Natural killer cell (primary cell): ENCODE measurements at regions not wholly inside any gene's neighbourhood (a gene's known extent, or its start where the extent isn't known, plus 50 kb on each side); places are given as distances from the start of the nearest gene placed in this dataset.

ENCODE experiments used
- ATAC-seq, 3 donors: fragments of 150-1000 bp in 2 of 3; fragments of 200-7000 bp in 1 of 3; cut with Tn5 transposase; 1 replicate in 1 of 3; 2 replicates in 2 of 3; pipeline ENCODE4 v1.10.0; 2021; ENCODE audit warnings: mild to moderate bottlenecking in 2 of 3, moderate library complexity in 2 of 3
- DNase-seq, 2 donors: peaks; one replicate each; pipeline versions ENCODE4 v3.0.0 to v3.0.0-alpha.2; 2013 to 2021; ENCODE audit warnings: mixed read lengths in 1 of 2
- H3K27ac ChIP-seq: one replicate; pipeline ENCODE4 v1.5.1; 2013; ENCODE audit warnings: mild to moderate bottlenecking, low read length
- H3K27me3 ChIP-seq: one replicate; pipeline ENCODE4 v1.6.1; 2013; ENCODE audit warnings: low read length; ENCODE audit not compliant: control insufficient read depth, insufficient read depth
- H3K36me3 ChIP-seq: one replicate; pipeline ENCODE4 v1.6.1; 2013; ENCODE audit warnings: low read length; ENCODE audit not compliant: control insufficient read depth, insufficient read depth
- H3K4me1 ChIP-seq: one replicate; pipeline ENCODE4 v1.6.1; 2013; ENCODE audit warnings: low read length; ENCODE audit not compliant: control insufficient read depth, insufficient read depth
- H3K4me3 ChIP-seq: one replicate; pipeline ENCODE4 v1.5.1; 2013; ENCODE audit warnings: low read length
- H3K9me3 ChIP-seq: one replicate; pipeline ENCODE4 v1.6.1; 2013; ENCODE audit warnings: low read length; ENCODE audit not compliant: control insufficient read depth, insufficient read depth
- H3K27ac Mint-ChIP-seq, 2 donors: one replicate each; pipeline ENCODE4 v1.8.0; 2022; ENCODE audit warnings: mild to moderate bottlenecking in 2 of 2, mixed read lengths in 2 of 2, moderate library complexity in 1 of 2
- H3K27me3 Mint-ChIP-seq, 2 donors: one replicate each; pipeline ENCODE4 v1.8.0; 2022; ENCODE audit warnings: low read depth in 2 of 2, mixed read lengths in 2 of 2
- H3K36me3 Mint-ChIP-seq: one replicate; pipeline ENCODE4 v1.8.0; 2022; ENCODE audit warnings: mixed read lengths
- H3K4me1 Mint-ChIP-seq, 2 donors: one replicate each; pipeline ENCODE4 v1.8.0; 2022; ENCODE audit warnings: mixed read lengths in 2 of 2
- H3K4me3 Mint-ChIP-seq: one replicate; pipeline ENCODE4 v1.8.0; 2022; ENCODE audit warnings: mild to moderate bottlenecking, moderate library complexity, mixed read lengths
- H3K9me3 Mint-ChIP-seq, 2 donors: one replicate each; pipeline ENCODE4 v1.8.0; 2022; ENCODE audit warnings: mixed read lengths in 2 of 2
- CTCF ChIP-seq: fragments of 200-600 bp; IDR thresholded peaks from one replicate; pipeline ENCODE4 v1.8.0; 2022; ENCODE audit warnings: antibody characterized with exemption
- WGBS: methylation state at CpG from one replicate; pipeline ENCODE4 v1.1.7; 2013; ENCODE audit warnings: missing lambda C conversion rate; ENCODE audit not compliant: insufficient coverage; 5-methylcytosine and 5-hydroxymethylcytosine counted together
- intact Hi-C: fragments of 100-400 bp; cut with micrococcal nuclease; formaldehyde crosslinking; loops from one replicate; pipeline ENCODE4 v1.14.2; 2022

- H3K27ac ChIP-seq: no peak overlapping the region
- H3K36me3 ChIP-seq: no peaks in the 10 kb centered on the region
- DNase-seq (no peak), ATAC-seq (no peak)
- no peak overlapping the region for H3K4me3 Mint-ChIP-seq
- no peaks in the 10 kb centered on the region for H3K27me3 ChIP-seq
- no peaks in the 10 kb centered on the region for H3K4me1 Mint-ChIP-seq
- 62% methylated on average over 4 of the region's 5 CpGs for WGBS
- H3K9me3 Mint-ChIP-seq: peaks cover 5 to 8% of the 10 kb centered on the region in 2 donors
- peaks cover 6% of the 10 kb centered on the region for H3K9me3 ChIP-seq
- intact Hi-C loops: no loop called here
- no peak overlapping the region for H3K27ac Mint-ChIP-seq
- H3K27me3 Mint-ChIP-seq: no peaks in the 10 kb centered on the region
- H3K36me3 Mint-ChIP-seq: peaks cover 7% of the 10 kb centered on the region
- no peaks in the 10 kb centered on the region for H3K4me1 ChIP-seq
- no peak for TF ChIP-seq CTCF
- no peak overlapping the region for H3K4me3 ChIP-seq
Observed at GRCh38 chr9:102700936-102701335, 294.2 kb upstream of the CYLC2 start.

- no peaks in the 10 kb centered on the region for H3K4me1 ChIP-seq
- TF ChIP-seq CTCF: no peak
- 68% methylated on average over 3 of the region's 3 CpGs for WGBS
Observed at GRCh38 chr9:102669220-102669619, 325.9 kb upstream of the CYLC2 start.

GRCh38 chr9:102652471-102652870, 342.7 kb upstream of the CYLC2 start:
- H3K27ac ChIP-seq: no peak overlapping the region
- no peaks in the 10 kb centered on the region for H3K4me1 ChIP-seq
- no peak overlapping the region for H3K4me3 Mint-ChIP-seq
- TF ChIP-seq CTCF: no peak
- H3K36me3 ChIP-seq: no peaks in the 10 kb centered on the region
- H3K9me3 ChIP-seq: no peaks in the 10 kb centered on the region
- no peak overlapping the region for H3K4me3 ChIP-seq
- H3K36me3 Mint-ChIP-seq: no peaks in the 10 kb centered on the region
- H3K27me3 ChIP-seq: no peaks in the 10 kb centered on the region
- peaks cover 4 to 18% of the 10 kb centered on the region in 2 donors for H3K9me3 Mint-ChIP-seq
- DNase-seq (no peak), ATAC-seq (no peak)
- intact Hi-C loops: no loop called here
- no peak overlapping the region for H3K27ac Mint-ChIP-seq
- no peaks in the 10 kb centered on the region for H3K27me3 Mint-ChIP-seq
- no peaks in the 10 kb centered on the region for H3K4me1 Mint-ChIP-seq
- WGBS: 83% methylated on average over 5 of the region's 5 CpGs

More at GRCh38 chr9:102669220-102669619, 325.9 kb upstream of the CYLC2 start:
- Histone ChIP-seq H3K36me3 (no peaks in the 10 kb centered on the region), H3K4me3 (no peak overlapping the region), H3K9me3 (peaks cover 7% of the 10 kb centered on the region), H3K27me3 (no peaks in the 10 kb centered on the region), H3K27ac (no peak overlapping the region)
- Mint-ChIP-seq H3K27ac (no peak overlapping the region), H3K4me3 (no peak overlapping the region), H3K36me3 (peaks cover 10% of the 10 kb centered on the region), H3K4me1 (no peaks in the 10 kb centered on the region), H3K27me3 (no peaks in the 10 kb centered on the region), H3K9me3 (peaks cover 17 to 33% of the 10 kb centered on the region in 2 donors)
- intact Hi-C loops: no loop called here
- no peak for DNase-seq
- ATAC-seq: no peak

- Histone ChIP-seq H3K36me3 (no peaks in the 10 kb centered on the region), H3K9me3 (no peaks in the 10 kb centered on the region), H3K27me3 (no peaks in the 10 kb centered on the region), H3K4me3 (no peak overlapping the region), H3K4me1 (no peaks in the 10 kb centered on the region), H3K27ac (no peak overlapping the region)
- DNase-seq: no peak
- Mint-ChIP-seq H3K9me3 (peaks cover 2 to 18% of the 10 kb centered on the region in 2 donors), H3K27me3 (no peaks in the 10 kb centered on the region), H3K36me3 (no peaks in the 10 kb centered on the region), H3K4me3 (no peak overlapping the region), H3K4me1 (no peaks in the 10 kb centered on the region), H3K27ac (no peak overlapping the region)
- no CpG with 5 or more reads among the region's 2 CpGs for whole genome bisulfite sequencing
- intact Hi-C loops: no loop called here
- no peak for TF ChIP-seq CTCF
- ATAC-seq: no peak
Observed at GRCh38 chr9:102650896-102651295, 344.2 kb upstream of the CYLC2 start.
